WTC11 (cell line): ENCODE measurements at regions not wholly inside any gene's neighbourhood (a gene's known extent, or its start where the extent isn't known, plus 50 kb on each side); places are given as distances from the start of the nearest gene placed in this dataset.

Source experiments
- ATAC-seq: fragments of 200-7000 bp; cut with Tn5 transposase; 2 replicates; pipeline ENCODE4 v1.10.0; 2021; ENCODE audit warnings: mild to moderate bottlenecking, moderate library complexity
- CTCF ChIA-PET: fragments of 300-600 bp; sonication (Branson Sonifier 250); formaldehyde crosslinking; loops from one replicate; lab custom pipeline; 2021; ENCODE audit warnings: antibody characterized with exemption; lab: Charles Lee
- POLR2A ChIA-PET: fragments of 350-600 bp; sonication (Branson Sonifier 250); formaldehyde crosslinking; loops from one replicate; lab custom pipeline; 2021; ENCODE audit warnings: antibody characterized with exemption; lab: Charles Lee
- DNase-seq: peaks from one replicate; pipeline ENCODE4 v3.0.0; 2021; ENCODE audit warnings: low spot score
- H3K27ac Mint-ChIP-seq: 2 replicates; pipeline ENCODE4 v1.8.0; 2021; ENCODE audit warnings: mixed read lengths
- H3K27me3 Mint-ChIP-seq: 2 replicates; pipeline ENCODE4 v1.8.0; 2021; ENCODE audit warnings: low read depth, mild to moderate bottlenecking, moderate library complexity, mixed read lengths
- H3K36me3 Mint-ChIP-seq: 2 replicates; pipeline ENCODE4 v1.8.0; 2021; ENCODE audit warnings: mixed read lengths
- H3K4me1 Mint-ChIP-seq: 2 replicates; pipeline ENCODE4 v1.8.0; 2022; ENCODE audit warnings: mixed read lengths
- H3K4me3 Mint-ChIP-seq: 2 replicates; pipeline ENCODE4 v1.8.0; 2021; ENCODE audit warnings: mild to moderate bottlenecking, moderate library complexity, mixed read lengths
- H3K9me3 Mint-ChIP-seq: 2 replicates; pipeline ENCODE4 v1.8.0; 2021; ENCODE audit warnings: mixed read lengths
- ATF1 ChIP-seq: sonication (generic); formaldehyde crosslinking; IDR thresholded peaks from 2 replicates; pipeline ENCODE4 v1.8.1; 2023; ENCODE audit warnings: mild to moderate bottlenecking, moderate library complexity, missing genetic modification reagents
- CREB1 ChIP-seq: sonication (generic); formaldehyde crosslinking; IDR thresholded peaks from 2 replicates; pipeline ENCODE4 v1.8.0; 2023; ENCODE audit warnings: mild to moderate bottlenecking, missing genetic modification reagents
- E2F1 ChIP-seq: sonication (generic); formaldehyde crosslinking; IDR thresholded peaks from 2 replicates; pipeline ENCODE4 v1.8.0; 2022; ENCODE audit warnings: mild to moderate bottlenecking, missing genetic modification reagents
- ETV6 ChIP-seq: sonication (generic); formaldehyde crosslinking; IDR thresholded peaks from 2 replicates; pipeline ENCODE4 v1.8.1; 2022; ENCODE audit warnings: mild to moderate bottlenecking, missing genetic modification reagents
- KAT7 ChIP-seq: sonication (generic); formaldehyde crosslinking; IDR thresholded peaks from 2 replicates; pipeline ENCODE4 v1.8.1; 2023; ENCODE audit warnings: missing genetic modification reagents, mild to moderate bottlenecking, borderline replicate concordance
- NFE2L1 ChIP-seq: sonication (generic); formaldehyde crosslinking; IDR thresholded peaks from 2 replicates; pipeline ENCODE4 v1.8.1; 2023; ENCODE audit warnings: missing genetic modification reagents
- NR2C2 ChIP-seq: sonication (generic); formaldehyde crosslinking; IDR thresholded peaks from 2 replicates; pipeline ENCODE4 v1.8.0; 2022; ENCODE audit warnings: mild to moderate bottlenecking, missing genetic modification reagents
- SOX15 ChIP-seq: fragments of 250-450 bp; sonication (Bioruptor Pico); IDR thresholded peaks from 2 replicates; pipeline ENCODE4 v1.9.0; 2021; ENCODE audit warnings: mild to moderate bottlenecking
- TCF7 ChIP-seq: sonication (generic); formaldehyde crosslinking; IDR thresholded peaks from 2 replicates; pipeline ENCODE4 v1.8.0; 2022; ENCODE audit warnings: mild to moderate bottlenecking, low read depth, missing genetic modification reagents, moderate library complexity
- ZBTB43 ChIP-seq: sonication (generic); formaldehyde crosslinking; IDR thresholded peaks from 2 replicates; pipeline ENCODE4 v1.8.1; 2023; ENCODE audit warnings: mild to moderate bottlenecking, missing genetic modification reagents
- ZNF219 ChIP-seq: sonication (generic); formaldehyde crosslinking; IDR thresholded peaks from 2 replicates; pipeline ENCODE4 v1.8.0; 2023; ENCODE audit warnings: missing genetic modification reagents, mild to moderate bottlenecking, borderline replicate concordance
- ZNF232 ChIP-seq: sonication (generic); formaldehyde crosslinking; IDR thresholded peaks from 2 replicates; pipeline ENCODE4 v1.8.0; 2022; ENCODE audit warnings: mild to moderate bottlenecking, missing genetic modification reagents
- ZSCAN18 ChIP-seq: fragments of 250-450 bp; sonication (Bioruptor Pico); IDR thresholded peaks from 2 replicates; pipeline ENCODE4 v2.1.2; 2022; ENCODE audit warnings: mild to moderate bottlenecking, moderate library complexity

- peaks cover 5% of the 10 kb centered on the region; the same call in 1 of the 2 replicates for H3K4me1 Mint-ChIP-seq
- ChIA-PET CTCF (no interaction called here), POLR2A (no interaction called here)
- no peaks in the 10 kb centered on the region for H3K36me3 Mint-ChIP-seq
- H3K27ac Mint-ChIP-seq = no peak overlapping the region
- H3K9me3 Mint-ChIP-seq = no peaks in the 10 kb centered on the region
- no peaks in the 10 kb centered on the region for H3K27me3 Mint-ChIP-seq
- ATAC-seq = no peak
- TF ChIP-seq ETV6 (CRISPR knock-in tag) = no peak
- no peak for DNase-seq
- no peak overlapping the region for H3K4me3 Mint-ChIP-seq
Observed at GRCh38 chr5:96503501-96504236, 70.6 kb upstream of the PCSK1 start.

- Mint-ChIP-seq H3K36me3 (no peaks in the 10 kb centered on the region), H3K4me3 (no peak overlapping the region), H3K9me3 (no peaks in the 10 kb centered on the region), H3K27ac (no peak overlapping the region), H3K27me3 (no peaks in the 10 kb centered on the region), H3K4me1 (peaks cover 5% of the 10 kb centered on the region; the same call in 1 of the 2 replicates)
- TF ChIP-seq ZSCAN18 = no peak
- ChIA-PET POLR2A (no interaction called here), CTCF (no interaction called here)
- DNase-seq (no peak), ATAC-seq (no peak)
Observed at GRCh38 chr5:96506376-96506775, 73.3 kb upstream of the PCSK1 start.

GRCh38 chr5:96506866-96507527 lies 73.9 kb upstream of the PCSK1 start:
- CTCF ChIA-PET = no interaction called here

GRCh38 chr5:96509316-96509715 lies 76.3 kb upstream of the PCSK1 start:
- no peaks in the 10 kb centered on the region for H3K36me3 Mint-ChIP-seq
- no peak overlapping the region for H3K4me3 Mint-ChIP-seq
- H3K27me3 Mint-ChIP-seq = no peaks in the 10 kb centered on the region
- DNase-seq (no peak), ATAC-seq (no peak)
- ChIA-PET CTCF (no interaction called here), POLR2A (interaction anchor here (0.5 to 0.6 kb wide), 2 partner anchors 188 to 449 kb away, joined by 3 to 8 read pairs; no protein-coding TSS in a partner anchor)
- H3K9me3 Mint-ChIP-seq = no peaks in the 10 kb centered on the region
- H3K4me1 Mint-ChIP-seq = no peaks in the 10 kb centered on the region
- H3K27ac Mint-ChIP-seq = no peak overlapping the region
- TF ChIP-seq E2F1 (CRISPR knock-in tag) = no peak
- no peak for TF ChIP-seq TCF7 (CRISPR knock-in tag)
- no peak for TF ChIP-seq KAT7 (CRISPR knock-in tag)
- no peak for TF ChIP-seq SOX15 (CRISPR knock-in tag)
- no peak for TF ChIP-seq ZBTB43 (CRISPR knock-in tag)
- TF ChIP-seq NFE2L1 (CRISPR knock-in tag) = no peak

More at GRCh38 chr5:96506866-96507527, 73.9 kb upstream of the PCSK1 start:
- POLR2A ChIA-PET = no interaction called here
- ATAC-seq = no peak
- DNase-seq = no peak
- H3K27ac Mint-ChIP-seq = no peak overlapping the region
- no peaks in the 10 kb centered on the region for H3K27me3 Mint-ChIP-seq
- no peaks in the 10 kb centered on the region for H3K36me3 Mint-ChIP-seq
- no peaks in the 10 kb centered on the region for H3K9me3 Mint-ChIP-seq
- H3K4me1 Mint-ChIP-seq = peaks cover 5% of the 10 kb centered on the region; the same call in 1 of the 2 replicates
- H3K4me3 Mint-ChIP-seq = no peak overlapping the region
- no peak for TF ChIP-seq CREB1 (CRISPR knock-in tag)
- TF ChIP-seq NR2C2 = no peak
- TF ChIP-seq ATF1 (CRISPR knock-in tag) = no peak
- no peak for TF ChIP-seq ZNF232 (CRISPR knock-in tag)
- no peak for TF ChIP-seq ZNF219 (CRISPR knock-in tag)
